Testis (tissue), 2 donors: ENCODE measurements at regions not wholly inside any gene's neighbourhood (a gene's known extent, or its start where the extent isn't known, plus 50 kb on each side); places are given as distances from the start of the nearest gene placed in this dataset.
A peak's percentile ranks its signal among the peaks of the same experiment; 100 is the strongest.

Experiments
- DNase-seq: peaks from one replicate; pipeline ENCODE4 v3.0.0-alpha.2; 2019
- H3K27ac ChIP-seq, 2 donors: fragments of 200-600 bp; sonication (generic); one replicate each; pipeline ENCODE4 v1.5.1; 2019
- H3K27me3 ChIP-seq: fragments of 200-600 bp; sonication (generic); one replicate; pipeline ENCODE4 v1.5.1; 2019
- H3K36me3 ChIP-seq: fragments of 200-600 bp; sonication (generic); one replicate; pipeline ENCODE4 v1.5.1; 2017; ENCODE audit warnings: low read depth; ENCODE audit errors: missing control alignments
- H3K4me1 ChIP-seq: fragments of 200-600 bp; sonication (generic); one replicate; pipeline ENCODE4 v1.5.1; 2019
- H3K4me3 ChIP-seq, 2 donors: fragments of 200-600 bp; sonication (generic); one replicate each; pipeline ENCODE4 v1.5.1; 2017 to 2019
- H3K9me3 ChIP-seq: fragments of 200-600 bp; sonication (generic); one replicate; pipeline ENCODE4 v1.5.1; 2017
- CTCF ChIP-seq, 3 experiments: fragments of 450-650 bp in 2 of 3; fragments of 200-600 bp in 1 of 3; sonication (generic) in 1 of 3; IDR thresholded peaks; one replicate each; pipeline ENCODE4 v1.5.1; 2016 to 2019; ENCODE audit warnings: antibody characterized with exemption in 3 of 3, mild to moderate bottlenecking in 2 of 3, moderate library complexity in 1 of 3
- POLR2A ChIP-seq: fragments of 450-650 bp; IDR thresholded peaks from one replicate; pipeline ENCODE4 v1.6.1; 2017; ENCODE audit warnings: antibody characterized with exemption, mild to moderate bottlenecking, moderate library complexity
- WGBS, 2 donors: methylation state at CpG; one replicate each; pipeline ENCODE4 v1.1.5; 2018; 5-methylcytosine and 5-hydroxymethylcytosine counted together
- intact Hi-C: fragments of 100-400 bp; cut with DNase I; formaldehyde crosslinking; loops from one replicate; pipeline ENCODE4 v1.15.1; 2023; ENCODE audit warnings: low total_unique reads

DNA sequence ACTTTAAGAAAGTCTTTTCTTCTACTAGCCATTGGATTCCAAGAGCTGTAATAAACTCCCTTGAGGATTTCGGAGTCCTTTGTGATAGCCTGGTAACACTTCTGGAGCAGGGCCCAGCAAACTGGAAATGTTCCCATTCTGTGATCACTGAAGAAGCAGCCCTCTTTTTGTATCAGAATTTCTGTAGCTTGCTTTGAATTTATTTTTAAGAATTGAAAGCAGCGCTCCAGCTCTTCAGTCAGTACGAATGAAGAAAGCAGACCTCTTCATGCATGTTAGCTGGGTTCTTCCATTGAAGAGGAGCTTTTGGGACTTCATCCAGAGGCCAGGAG is 141.5 kb downstream of the AKAP11 start:
- Histone ChIP-seq H3K27ac (no peak overlapping the region), H3K9me3 (no peaks in the 10 kb centered on the region), H3K4me1 (no peaks in the 10 kb centered on the region), H3K27me3 (no peaks in the 10 kb centered on the region), H3K36me3 (no peaks in the 10 kb centered on the region), H3K4me3 (no peak overlapping the region)
- WGBS, 2 donors = 33 to 59% methylated on average over 3 of the region's 3 CpGs
- intact Hi-C loops = no loop called here
- DNase-seq = peak; percentile 61
- TF ChIP-seq CTCF (IDR thresholded peaks at IDR 0.05) = no peak
- no peak for TF ChIP-seq POLR2A

GRCh38 chr13:42417626-42418025 is 145.7 kb downstream of the AKAP11 start:
- H3K4me3 ChIP-seq = no peak overlapping the region
- H3K36me3 ChIP-seq = no peaks in the 10 kb centered on the region
- DNase-seq = no peak
- 94 to 98% methylated on average over 3 of the region's 3 CpGs for WGBS, 2 donors
- no peaks in the 10 kb centered on the region for H3K4me1 ChIP-seq
- intact Hi-C loops = no loop called here
- TF ChIP-seq POLR2A (no peak), CTCF (IDR thresholded peaks at IDR 0.05) (no peak)
- no peaks in the 10 kb centered on the region for H3K27me3 ChIP-seq
- H3K9me3 ChIP-seq = no peaks in the 10 kb centered on the region
- H3K27ac ChIP-seq = no peak overlapping the region

GRCh38 chr13:42418184-42418583 is 146.2 kb downstream of the AKAP11 start:
- Histone ChIP-seq H3K36me3 (no peaks in the 10 kb centered on the region), H3K9me3 (no peaks in the 10 kb centered on the region), H3K27ac (no peak overlapping the region), H3K4me3 (no peak overlapping the region), H3K27me3 (no peaks in the 10 kb centered on the region), H3K4me1 (no peaks in the 10 kb centered on the region)
- TF ChIP-seq POLR2A (no peak), CTCF (IDR thresholded peaks at IDR 0.05) (no peak)
- intact Hi-C loops = no loop called here
- DNase-seq = no peak
- WGBS, 2 donors = 81 to 88% methylated on average over 2 of the region's 2 CpGs

DNA sequence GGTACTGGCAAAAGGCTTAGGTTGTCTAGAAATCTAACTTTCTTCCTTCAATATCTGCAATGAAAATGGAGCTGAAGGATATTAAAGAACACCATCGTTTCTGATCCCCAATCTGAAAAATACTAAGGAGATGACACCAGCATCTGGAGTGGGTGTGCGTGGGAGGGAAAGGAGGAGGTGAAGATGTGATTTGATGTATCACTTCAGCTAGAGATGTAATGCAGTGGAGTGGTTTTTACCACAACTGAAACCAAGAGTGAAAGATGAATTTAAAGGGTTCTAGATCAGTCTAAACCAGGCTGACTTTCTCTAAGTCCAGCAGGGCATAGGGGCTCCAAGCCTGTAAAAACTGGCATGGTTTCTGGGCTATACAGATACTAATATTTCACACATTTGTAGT is 148.4 kb downstream of the AKAP11 start:
- TF ChIP-seq CTCF (IDR thresholded peaks at IDR 0.05) = no peak
- TF ChIP-seq POLR2A = no peak
- no peak overlapping the region for H3K27ac ChIP-seq
- no peak for DNase-seq
- H3K9me3 ChIP-seq = no peaks in the 10 kb centered on the region
- intact Hi-C loops = no loop called here
- WGBS, 2 donors = 83 to 86% methylated on average over 2 of the region's 2 CpGs
- no peak overlapping the region for H3K4me3 ChIP-seq
- H3K4me1 ChIP-seq = no peaks in the 10 kb centered on the region
- no peaks in the 10 kb centered on the region for H3K36me3 ChIP-seq
- H3K27me3 ChIP-seq = no peaks in the 10 kb centered on the region

DNA sequence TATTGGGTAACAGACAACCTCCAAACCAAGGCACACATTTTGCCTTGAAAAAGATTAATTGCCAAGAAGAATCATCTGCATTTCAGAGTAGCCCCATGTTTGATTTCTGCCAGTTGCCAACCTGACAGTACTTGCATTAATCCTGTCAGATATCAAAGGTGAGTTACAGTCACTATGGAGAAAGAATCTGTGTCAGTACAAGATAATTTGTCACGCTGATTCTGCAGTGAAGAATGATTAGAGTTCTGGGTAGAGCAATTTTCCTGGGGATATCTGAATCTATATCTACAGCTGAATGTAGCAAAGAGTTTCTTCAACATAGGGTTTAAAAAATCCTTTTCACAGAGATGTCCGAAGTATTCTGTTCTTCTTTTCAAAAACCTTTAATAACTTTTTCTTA is 150.7 kb downstream of the AKAP11 start:
- no peak for DNase-seq
- WGBS, 2 donors = 83 to 84% methylated on average over 2 of the region's 2 CpGs
- no peak for TF ChIP-seq CTCF (IDR thresholded peaks at IDR 0.05)
- H3K4me3 ChIP-seq = no peak overlapping the region
- H3K36me3 ChIP-seq = no peaks in the 10 kb centered on the region
- no peak overlapping the region for H3K27ac ChIP-seq
- H3K27me3 ChIP-seq = no peaks in the 10 kb centered on the region
- intact Hi-C loops = no loop called here
- no peaks in the 10 kb centered on the region for H3K9me3 ChIP-seq
- H3K4me1 ChIP-seq = no peaks in the 10 kb centered on the region
